Naive B cell (primary cell): ENCODE measurements at regions not wholly inside any gene's neighbourhood (a gene's known extent, or its start where the extent isn't known, plus 50 kb on each side); places are given as distances from the start of the nearest gene placed in this dataset.

Experiments
- ATAC-seq, 2 donors: fragments of 150-1000 bp; cut with Tn5 transposase; 2 replicates each; pipeline ENCODE4 v1.10.0; 2021; ENCODE audit warnings: low read depth in 2 of 2, mild to moderate bottlenecking in 2 of 2, moderate library complexity in 2 of 2
- DNase-seq: peaks from one replicate; pipeline ENCODE4 v3.0.0; 2022
- H3K27ac Mint-ChIP-seq, 6 donors: one replicate each; pipeline ENCODE4 v1.8.0; 2020 to 2022; ENCODE audit warnings: mild to moderate bottlenecking in 6 of 6, mixed read lengths in 6 of 6, moderate library complexity in 5 of 6, inconsistent platforms in 2 of 6
- H3K27me3 Mint-ChIP-seq, 3 donors: one replicate each; pipeline ENCODE4 v1.8.0; 2021 to 2022; ENCODE audit warnings: mixed read lengths in 3 of 3, mild to moderate bottlenecking in 1 of 3
- H3K36me3 Mint-ChIP-seq, 2 donors: one replicate each; pipeline ENCODE4 v1.8.0; 2020 to 2022; ENCODE audit warnings: mixed read lengths in 2 of 2, inconsistent platforms in 1 of 2, mild to moderate bottlenecking in 1 of 2
- H3K4me1 Mint-ChIP-seq, 3 donors: one replicate each; pipeline ENCODE4 v1.8.0; 2020 to 2022; ENCODE audit warnings: mixed read lengths in 3 of 3, inconsistent platforms in 1 of 3, mild to moderate bottlenecking in 1 of 3, moderate library complexity in 1 of 3
- H3K4me3 Mint-ChIP-seq, 8 donors: one replicate each; pipeline ENCODE4 v1.8.0; 2020 to 2022; ENCODE audit warnings: mild to moderate bottlenecking in 8 of 8, mixed read lengths in 8 of 8, moderate library complexity in 8 of 8, inconsistent platforms in 2 of 8
- H3K9me3 Mint-ChIP-seq, 7 donors: one replicate each; pipeline ENCODE4 v1.8.0; 2020 to 2022; ENCODE audit warnings: mixed read lengths in 7 of 7, mild to moderate bottlenecking in 5 of 7, inconsistent platforms in 2 of 7, moderate library complexity in 1 of 7

DNA sequence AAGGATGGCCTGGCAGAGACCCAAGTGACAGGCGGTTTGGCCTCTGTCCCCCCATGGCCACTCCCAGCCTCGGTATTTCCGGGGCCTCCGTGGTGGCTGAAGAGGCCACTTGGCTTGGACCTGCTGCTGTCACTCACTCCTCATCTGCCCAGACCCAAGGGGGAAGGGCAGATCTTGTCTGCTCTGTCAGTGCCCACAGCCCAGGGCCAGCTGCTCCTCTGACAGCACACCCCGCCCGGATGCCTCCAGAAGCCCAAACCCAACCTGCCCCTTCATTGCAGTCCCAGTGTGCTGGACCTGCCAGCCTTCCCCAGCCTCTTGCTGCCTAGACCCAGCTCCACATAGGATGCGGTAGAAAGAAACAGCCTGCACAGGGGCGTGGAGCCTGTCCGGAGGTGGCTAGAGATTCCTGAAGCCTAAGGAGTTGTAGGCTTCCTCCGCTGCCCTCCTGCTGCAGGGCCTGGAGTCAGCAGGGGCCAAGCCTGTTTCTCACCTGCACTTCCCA, 52.0 kb downstream of the MAGEF1 start:
- H3K4me1 Mint-ChIP-seq = peaks cover 8 to 39% (median 28%) of the 10 kb centered on the region in 3 donors
- ATAC-seq = no peak
- H3K36me3 Mint-ChIP-seq = no peaks in the 10 kb centered on the region
- no peak overlapping the region for H3K4me3 Mint-ChIP-seq
- H3K27me3 Mint-ChIP-seq = peaks cover 0 to 6% (median 0%) of the 10 kb centered on the region in 3 donors
- no peaks in the 10 kb centered on the region for H3K9me3 Mint-ChIP-seq
- no peak for DNase-seq
- H3K27ac Mint-ChIP-seq = no peak overlapping the region

DNA sequence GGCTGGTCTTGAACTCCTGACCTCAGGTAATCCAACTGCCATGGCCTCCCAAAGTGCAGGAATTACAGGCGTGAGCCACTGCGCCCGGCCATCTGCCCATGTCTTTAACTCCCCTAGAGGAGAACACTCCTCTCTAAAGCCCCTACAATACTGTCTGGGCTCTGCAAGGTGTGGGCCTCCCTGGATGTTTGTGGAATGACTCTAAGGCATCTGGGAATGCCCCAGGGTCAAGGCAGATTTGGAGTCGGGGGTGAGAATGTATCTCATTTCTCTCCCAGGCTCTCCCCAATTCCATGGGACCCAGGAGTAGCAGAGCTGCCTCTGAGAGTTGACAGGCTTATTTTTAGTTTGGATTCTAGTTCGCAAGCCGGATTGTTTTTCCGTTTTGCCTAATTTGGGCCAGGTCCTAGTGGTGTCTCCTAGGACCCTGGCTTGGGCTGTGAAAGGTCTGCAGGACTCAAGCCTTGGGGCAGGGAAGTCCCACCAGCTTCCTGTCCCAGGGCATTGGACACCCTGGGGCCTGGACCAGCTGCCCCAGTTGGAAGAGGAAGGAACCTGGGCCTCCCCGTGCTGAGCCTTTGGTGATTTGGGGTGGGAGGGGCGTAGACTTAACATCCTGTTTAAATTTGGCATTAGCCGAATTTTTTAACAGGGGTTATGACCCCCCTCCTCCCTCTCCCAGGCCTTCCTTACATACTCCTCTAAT, 53.5 kb downstream of the MAGEF1 start:
- ATAC-seq = no peak
- Mint-ChIP-seq H3K9me3 (peaks cover 0 to 7% (median 2%) of the 10 kb centered on the region in 7 donors), H3K36me3 (no peaks in the 10 kb centered on the region), H3K4me3 (no peak overlapping the region), H3K27me3 (peaks cover 0 to 6% (median 0%) of the 10 kb centered on the region in 3 donors), H3K27ac (peak overlapping the region in 1 of 6 donors; percentile 64), H3K4me1 (peaks cover 0 to 28% (median 15%) of the 10 kb centered on the region in 3 donors)
- no peak for DNase-seq

DNA sequence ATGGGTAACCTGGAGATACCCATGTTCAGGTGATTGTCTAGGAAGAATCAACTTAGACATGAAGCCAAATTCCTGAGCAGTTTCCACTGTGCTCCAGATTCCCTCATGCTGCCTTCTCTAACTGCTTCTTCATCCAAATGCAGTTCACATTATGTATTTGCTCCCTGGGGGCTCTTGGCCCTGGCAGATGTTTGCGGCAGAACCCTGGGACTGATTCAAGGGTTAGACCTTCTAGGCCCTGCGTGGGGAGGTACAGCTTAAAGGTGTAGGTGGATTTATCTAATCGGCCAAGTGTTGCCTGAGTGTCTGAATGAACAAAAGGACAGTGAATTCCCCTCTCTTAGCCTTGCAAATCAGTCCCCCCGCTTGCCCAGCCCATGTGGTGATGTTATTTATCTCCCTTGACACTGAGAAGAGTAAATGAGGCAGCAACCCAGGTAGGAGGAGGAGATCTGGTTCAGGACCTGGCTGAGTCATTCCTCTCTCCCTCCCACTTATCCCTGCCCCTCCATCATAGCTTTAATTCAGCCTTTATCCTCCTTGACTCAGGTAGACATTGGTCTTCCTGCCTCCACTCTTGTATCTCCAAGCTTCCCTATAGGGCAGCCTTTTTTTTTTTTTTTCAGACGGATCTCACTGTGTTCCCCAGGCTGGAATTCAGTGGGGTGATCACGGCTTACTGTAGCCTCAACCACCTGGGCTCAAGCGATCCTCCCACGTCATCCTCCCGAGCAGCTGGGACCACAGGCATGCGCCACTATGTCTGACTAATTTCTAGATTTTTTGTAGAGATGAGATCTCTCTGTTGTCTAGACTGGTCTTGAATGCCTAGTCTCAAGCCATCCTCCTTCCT, 54.8 kb downstream of the MAGEF1 start:
- Mint-ChIP-seq H3K36me3 (no peaks in the 10 kb centered on the region), H3K4me3 (no peak overlapping the region), H3K9me3 (peaks cover 0 to 7% (median 2%) of the 10 kb centered on the region in 7 donors), H3K4me1 (peaks cover 0 to 28% (median 15%) of the 10 kb centered on the region in 3 donors), H3K27ac (peak overlapping the region in 2 of 6 donors; percentile 1 to 57), H3K27me3 (peaks cover 0 to 9% (median 0%) of the 10 kb centered on the region in 3 donors)
- no peak for ATAC-seq
- no peak for DNase-seq

DNA sequence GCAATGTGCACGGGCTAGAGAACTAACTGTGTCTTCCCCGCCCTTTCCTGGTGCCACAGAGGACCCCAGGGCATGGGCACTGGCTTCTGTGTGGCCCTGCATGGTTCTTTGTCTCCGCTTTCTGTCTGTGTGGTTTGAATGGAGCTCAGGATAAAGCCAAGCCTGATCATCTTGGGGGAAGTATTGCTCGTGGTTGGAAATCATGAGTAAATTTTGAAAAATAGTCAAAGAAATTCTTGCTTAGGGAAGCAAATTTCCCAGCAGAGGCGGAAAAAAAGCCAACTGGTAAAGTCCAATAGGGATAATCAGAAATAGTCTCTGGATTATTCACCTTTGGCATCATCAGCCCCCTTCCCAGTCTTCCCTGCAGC, 55.4 kb downstream of the MAGEF1 start:
- DNase-seq = no peak
- Mint-ChIP-seq H3K9me3 (peaks cover 0 to 7% (median 2%) of the 10 kb centered on the region in 7 donors), H3K36me3 (no peaks in the 10 kb centered on the region), H3K4me1 (peaks cover 0 to 28% (median 15%) of the 10 kb centered on the region in 3 donors), H3K27me3 (peaks cover 0 to 9% (median 0%) of the 10 kb centered on the region in 3 donors), H3K4me3 (no peak overlapping the region), H3K27ac (no peak overlapping the region)
- ATAC-seq = no peak

DNA sequence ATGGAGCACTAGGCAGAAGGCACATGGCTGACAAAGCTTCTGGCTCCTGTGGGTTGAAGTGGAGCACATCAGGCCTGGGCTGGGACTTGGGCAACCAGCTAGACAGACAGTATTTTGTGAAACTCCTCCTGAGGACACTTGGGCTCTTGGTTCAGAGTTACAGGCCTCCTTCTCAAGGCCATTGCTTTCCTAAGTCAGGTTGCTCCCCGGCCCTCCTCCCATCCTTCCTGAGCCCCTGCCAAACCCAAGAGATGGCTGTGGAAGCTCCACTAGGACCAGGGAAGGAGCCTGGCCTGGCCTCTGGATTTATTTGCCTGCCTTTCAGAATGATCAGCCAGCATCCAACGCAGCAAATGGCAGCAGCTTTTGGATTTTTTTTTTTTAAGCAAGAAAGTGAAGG, 56.3 kb downstream of the MAGEF1 start:
- H3K4me1 Mint-ChIP-seq = peaks cover 0 to 26% (median 15%) of the 10 kb centered on the region in 3 donors

DNA sequence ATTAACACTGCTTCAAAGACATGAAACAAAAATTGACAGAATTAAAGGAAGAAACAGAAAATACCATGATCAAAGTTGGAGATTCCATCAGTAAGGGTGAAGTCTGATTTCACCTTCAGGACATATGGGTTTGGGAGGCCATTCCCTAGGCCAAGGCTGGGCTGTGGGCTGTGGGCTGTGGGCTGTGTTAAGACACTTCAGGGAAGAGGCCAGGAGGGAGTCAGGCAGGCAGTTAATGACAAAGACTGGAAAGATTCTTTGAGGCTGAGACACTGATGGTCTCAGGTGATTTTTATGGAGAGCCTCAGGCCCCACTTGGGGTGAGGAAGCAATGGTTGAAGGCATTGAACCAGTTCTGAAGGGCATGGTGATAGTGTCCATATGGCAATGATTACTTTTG, 57.5 kb downstream of the MAGEF1 start:
- no peak for ATAC-seq
- DNase-seq = no peak
- H3K9me3 Mint-ChIP-seq = peaks cover 0 to 7% (median 2%) of the 10 kb centered on the region in 7 donors
- no peak overlapping the region for H3K4me3 Mint-ChIP-seq
- peaks cover 0 to 9% (median 4%) of the 10 kb centered on the region in 3 donors for H3K27me3 Mint-ChIP-seq
- no peaks in the 10 kb centered on the region for H3K36me3 Mint-ChIP-seq
- peaks cover 0 to 23% (median 15%) of the 10 kb centered on the region in 3 donors for H3K4me1 Mint-ChIP-seq
- no peak overlapping the region for H3K27ac Mint-ChIP-seq

More for the DNA sequence above, 56.3 kb downstream of the MAGEF1 start:
- Mint-ChIP-seq H3K27ac (no peak overlapping the region), H3K9me3 (peaks cover 0 to 7% (median 2%) of the 10 kb centered on the region in 7 donors), H3K4me3 (no peak overlapping the region), H3K36me3 (no peaks in the 10 kb centered on the region), H3K27me3 (peaks cover 0 to 9% (median 0%) of the 10 kb centered on the region in 3 donors)
- DNase-seq (no peak), ATAC-seq (no peak)

DNA sequence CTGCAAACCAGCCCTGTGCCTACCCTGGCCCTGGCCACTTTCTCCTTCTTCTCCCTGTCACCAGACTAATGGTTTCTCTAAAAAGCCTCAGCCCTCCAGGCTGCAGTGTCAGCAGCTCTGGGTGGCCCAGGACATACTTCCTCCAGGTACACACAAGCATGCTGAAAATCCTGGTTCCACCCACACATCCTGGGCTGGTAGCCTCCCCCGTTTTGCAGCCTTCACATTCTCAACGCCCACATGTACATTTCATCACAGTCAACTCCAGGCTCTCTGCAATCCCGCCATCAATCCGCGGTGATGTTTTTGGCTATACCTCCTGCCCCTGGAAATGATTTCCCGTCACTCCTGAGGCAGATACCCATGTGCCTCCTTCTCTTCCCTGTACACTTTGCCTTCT, 59.4 kb downstream of the MAGEF1 start:
- H3K27ac Mint-ChIP-seq = peak overlapping the region in 1 of 6 donors; percentile 40
- ATAC-seq = no peak

DNA sequence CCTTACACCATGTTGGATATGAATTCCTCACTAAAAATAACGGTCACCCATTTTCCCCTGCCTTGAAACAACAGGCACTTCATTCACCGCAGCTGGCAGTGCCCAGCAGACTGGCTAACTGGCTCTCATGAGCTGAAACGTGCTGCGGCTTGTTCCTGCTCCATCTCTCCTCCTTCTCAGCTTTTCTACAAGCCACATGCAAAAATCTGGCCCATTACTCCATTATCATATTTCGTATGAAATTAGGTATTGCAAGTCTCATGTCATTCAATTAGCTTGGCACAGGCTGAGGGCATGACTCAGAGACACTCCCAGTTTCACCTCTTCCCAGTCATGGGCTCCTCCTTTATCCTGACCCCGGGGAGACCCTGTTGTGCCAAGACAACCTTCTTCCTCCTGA, 60.0 kb downstream of the MAGEF1 start:
- Mint-ChIP-seq H3K4me1 (peaks cover 0 to 8% (median under 1%) of the 10 kb centered on the region in 3 donors), H3K27ac (no peak overlapping the region), H3K36me3 (no peaks in the 10 kb centered on the region), H3K27me3 (peaks cover 0 to 9% (median 4%) of the 10 kb centered on the region in 3 donors), H3K4me3 (no peak overlapping the region), H3K9me3 (peaks cover 0 to 7% (median 2%) of the 10 kb centered on the region in 7 donors)
- no peak for DNase-seq
- ATAC-seq = no peak

More for the DNA sequence above, 59.4 kb downstream of the MAGEF1 start:
- Mint-ChIP-seq H3K36me3 (no peaks in the 10 kb centered on the region), H3K4me3 (no peak overlapping the region), H3K27me3 (peaks cover 0 to 9% (median 4%) of the 10 kb centered on the region in 3 donors), H3K9me3 (peaks cover 0 to 7% (median 2%) of the 10 kb centered on the region in 7 donors), H3K4me1 (peaks cover 0 to 14% (median 6%) of the 10 kb centered on the region in 3 donors)
- DNase-seq = no peak

DNA sequence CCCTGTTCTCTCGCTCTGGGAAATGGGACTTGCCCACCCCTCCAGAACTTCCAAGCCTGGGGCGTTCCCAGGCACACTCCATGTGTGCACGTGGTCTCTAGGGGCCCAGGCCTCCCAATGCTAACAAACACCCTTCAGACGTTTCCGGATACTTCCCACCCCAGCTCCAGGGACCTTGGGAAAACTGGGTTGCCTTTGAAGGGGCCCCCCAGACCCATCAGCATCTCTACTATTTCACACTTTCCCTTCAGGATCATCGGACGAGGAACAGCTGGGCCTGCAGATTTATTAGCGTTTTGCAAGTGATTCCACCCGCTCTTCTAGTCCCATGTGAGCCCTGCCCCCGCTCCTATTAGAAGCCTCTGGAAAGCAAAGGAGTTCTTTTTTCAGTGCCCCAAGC, 63.2 kb downstream of the MAGEF1 start:
- ATAC-seq = no peak
- no peaks in the 10 kb centered on the region for H3K4me1 Mint-ChIP-seq
- H3K36me3 Mint-ChIP-seq = no peaks in the 10 kb centered on the region

DNA sequence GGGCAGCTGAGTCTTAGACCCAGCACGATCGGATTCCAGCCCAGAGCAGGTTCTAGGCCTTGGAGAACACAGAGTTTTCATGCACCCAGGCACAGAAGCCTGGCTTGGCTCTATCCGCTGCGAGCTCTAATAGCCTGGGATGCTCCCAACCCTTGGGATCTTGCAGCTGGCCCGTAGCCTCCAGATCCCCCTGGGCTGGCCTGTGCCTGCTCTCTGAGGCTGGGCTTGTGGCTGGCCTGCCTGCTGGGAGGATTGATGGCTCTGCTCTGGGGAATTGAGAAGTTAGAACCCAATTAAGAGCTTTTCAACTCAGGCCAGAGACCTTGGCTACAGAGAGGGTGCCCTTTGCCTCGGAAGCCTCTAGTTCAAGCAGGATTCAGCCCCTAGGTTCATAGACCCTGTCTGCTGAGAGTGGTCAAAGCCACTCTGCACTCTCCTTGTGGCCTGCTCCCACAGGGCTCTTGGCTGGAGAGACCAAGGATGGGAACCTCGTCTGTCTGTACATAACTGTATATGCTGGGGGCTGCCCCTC, 64.4 kb downstream of the MAGEF1 start:
- H3K27me3 Mint-ChIP-seq = peaks cover 8 to 18% (median 14%) of the 10 kb centered on the region in 3 donors
- H3K27ac Mint-ChIP-seq = peak overlapping the region in 1 of 6 donors; percentile 3
- H3K4me1 Mint-ChIP-seq = no peaks in the 10 kb centered on the region

More for the DNA sequence above, 63.2 kb downstream of the MAGEF1 start:
- Mint-ChIP-seq H3K4me3 (no peak overlapping the region), H3K27me3 (peaks cover 6 to 24% (median 8%) of the 10 kb centered on the region in 3 donors), H3K9me3 (peaks cover 0 to 6% (median 0%) of the 10 kb centered on the region in 7 donors), H3K27ac (no peak overlapping the region)
- no peak for DNase-seq

DNA sequence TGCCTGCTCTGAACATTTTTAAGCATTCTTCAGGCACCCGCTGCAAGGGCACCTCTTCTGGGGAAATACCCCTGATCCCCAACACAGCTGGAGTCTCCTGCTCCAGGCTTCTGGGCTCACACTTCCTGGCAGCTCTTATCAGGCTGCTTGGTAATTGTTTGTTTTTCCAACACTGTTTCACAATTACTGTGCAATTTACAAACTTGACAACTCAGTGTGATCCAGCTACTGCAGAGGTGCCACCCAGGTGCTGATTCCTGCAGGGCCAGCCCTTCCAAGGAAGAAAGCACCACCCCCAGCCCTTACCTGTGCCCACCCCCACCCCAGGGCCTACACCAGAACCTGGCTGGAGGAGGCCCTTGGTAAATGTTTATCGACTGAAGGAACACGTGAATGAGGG, 66.5 kb downstream of the MAGEF1 start:
- no peak for DNase-seq
- H3K36me3 Mint-ChIP-seq = no peaks in the 10 kb centered on the region
- no peak overlapping the region for H3K4me3 Mint-ChIP-seq

More for the DNA sequence above, 64.4 kb downstream of the MAGEF1 start:
- no peak for DNase-seq
- ATAC-seq = no peak
- no peak overlapping the region for H3K4me3 Mint-ChIP-seq
- no peaks in the 10 kb centered on the region for H3K9me3 Mint-ChIP-seq
- H3K36me3 Mint-ChIP-seq = no peaks in the 10 kb centered on the region

DNA sequence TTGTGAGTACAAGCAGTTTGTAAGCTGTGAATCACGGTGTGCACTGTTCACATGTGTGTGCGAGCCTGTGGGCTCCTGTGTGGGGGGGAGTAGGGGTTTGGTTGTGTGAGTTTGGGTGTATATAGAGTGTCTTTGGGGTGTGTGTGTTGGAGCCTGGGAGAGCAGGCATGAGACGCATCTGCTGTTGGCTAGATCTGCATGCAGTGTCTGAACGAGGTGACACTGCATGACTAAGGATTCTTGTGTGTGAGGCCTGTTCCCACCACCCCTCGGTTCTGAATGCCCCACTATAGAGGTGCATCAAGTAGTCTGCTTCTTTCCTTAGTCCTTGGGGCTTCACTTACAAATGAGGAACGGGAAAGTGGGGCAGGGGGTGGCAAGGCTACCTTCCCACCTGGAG, 68.4 kb downstream of the MAGEF1 start:
- H3K27ac Mint-ChIP-seq = peak overlapping the region in 1 of 6 donors; percentile 49
- ATAC-seq = no peak

More for the DNA sequence above, 66.5 kb downstream of the MAGEF1 start:
- Mint-ChIP-seq H3K27ac (no peak overlapping the region), H3K9me3 (no peaks in the 10 kb centered on the region), H3K27me3 (peaks cover 9 to 15% (median 14%) of the 10 kb centered on the region in 3 donors), H3K4me1 (no peaks in the 10 kb centered on the region)
- ATAC-seq = no peak

DNA sequence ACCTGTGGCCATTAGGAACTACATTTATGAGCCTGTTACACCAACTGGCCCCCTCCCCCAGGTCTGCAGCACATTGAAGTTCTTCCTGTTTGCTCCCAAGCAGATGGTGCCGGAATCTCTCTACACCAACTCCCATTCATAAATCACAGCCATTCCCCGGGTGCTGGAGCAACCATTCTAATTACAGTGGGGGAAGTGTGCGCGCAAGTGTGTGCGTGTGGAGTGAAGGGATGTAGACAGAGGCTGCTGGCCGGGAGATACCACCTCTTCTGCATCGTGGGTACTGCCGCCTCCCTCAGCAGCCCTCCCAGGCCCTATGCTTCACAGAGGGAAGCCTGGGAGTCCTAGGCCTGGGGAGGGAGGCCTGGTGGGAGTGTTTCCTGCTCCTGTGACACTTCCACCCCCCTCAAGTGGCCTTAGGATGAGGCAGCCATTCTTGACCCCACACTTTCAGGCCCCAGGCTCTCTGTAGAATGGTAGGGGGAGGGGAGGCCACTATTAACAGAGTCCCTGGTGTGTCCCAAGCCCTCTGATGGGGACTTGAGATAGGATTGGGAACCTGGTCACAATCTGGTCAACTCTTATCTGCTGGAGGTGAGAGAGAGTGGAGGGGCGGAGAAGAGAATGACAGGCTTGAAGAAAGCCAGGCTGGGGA, 69.1 kb downstream of the MAGEF1 start:
- Mint-ChIP-seq H3K9me3 (no peaks in the 10 kb centered on the region), H3K27ac (no peak overlapping the region), H3K4me1 (no peaks in the 10 kb centered on the region), H3K4me3 (no peak overlapping the region), H3K36me3 (no peaks in the 10 kb centered on the region), H3K27me3 (peaks cover 8 to 15% (median 14%) of the 10 kb centered on the region in 3 donors)
- ATAC-seq (no peak), DNase-seq (no peak)

More for the DNA sequence above, 68.4 kb downstream of the MAGEF1 start:
- Mint-ChIP-seq H3K36me3 (no peaks in the 10 kb centered on the region), H3K9me3 (no peaks in the 10 kb centered on the region), H3K27me3 (peaks cover 8 to 15% (median 14%) of the 10 kb centered on the region in 3 donors), H3K4me1 (no peaks in the 10 kb centered on the region), H3K4me3 (no peak overlapping the region)
- DNase-seq = no peak
